GM15510 (cell line): ENCODE measurements at regions not wholly inside any gene's neighbourhood (a gene's known extent, or its start where the extent isn't known, plus 50 kb on each side); places are given as distances from the start of the nearest gene placed in this dataset.

ENCODE experiments used
- POLR2A ChIP-seq: IDR thresholded peaks from 3 replicates; pipeline ENCODE4 v1.6.1; 2011; ENCODE audit warnings: borderline replicate concordance; ENCODE audit not compliant: insufficient read length; ENCODE audit errors: extremely low read depth

- TF ChIP-seq POLR2A = no peak
These were observed 112.3 kb upstream of the PRDX6 start for GRCh38 chr1:173364827-173365226.

GRCh38 chr1:173365341-173365740, 111.8 kb upstream of the PRDX6 start:
- no peak for TF ChIP-seq POLR2A

- TF ChIP-seq POLR2A = no peak
These were observed 110.0 kb upstream of the PRDX6 start for GRCh38 chr1:173367136-173367535.

GRCh38 chr1:173377266-173377665, 99.9 kb upstream of the PRDX6 start:
- no peak for TF ChIP-seq POLR2A

- no peak for TF ChIP-seq POLR2A
These were observed 93.8 kb upstream of the PRDX6 start for GRCh38 chr1:173383351-173383750.

- TF ChIP-seq POLR2A = no peak
These were observed 88.8 kb upstream of the PRDX6 start for GRCh38 chr1:173388352-173388751.

- no peak for TF ChIP-seq POLR2A
These were observed 84.1 kb upstream of the PRDX6 start for GRCh38 chr1:173392895-173393658.

- no peak for TF ChIP-seq POLR2A
These were observed 83.5 kb upstream of the PRDX6 start for GRCh38 chr1:173393659-173394000.

- TF ChIP-seq POLR2A = no peak
These were observed 81.4 kb upstream of the PRDX6 start for GRCh38 chr1:173395762-173396161.

- TF ChIP-seq POLR2A = no peak
These were observed 76.6 kb upstream of the PRDX6 start for GRCh38 chr1:173400387-173400995.

GRCh38 chr1:173403996-173404395, 73.1 kb upstream of the PRDX6 start:
- TF ChIP-seq POLR2A = no peak

GRCh38 chr1:173405281-173405680, 71.9 kb upstream of the PRDX6 start:
- no peak for TF ChIP-seq POLR2A

GRCh38 chr1:173405834-173406233, 71.3 kb upstream of the PRDX6 start:
- no peak for TF ChIP-seq POLR2A

- TF ChIP-seq POLR2A = no peak
These were observed 70.3 kb upstream of the PRDX6 start for GRCh38 chr1:173406783-173407230.

- TF ChIP-seq POLR2A = no peak
These were observed 69.3 kb upstream of the PRDX6 start for GRCh38 chr1:173407846-173408245.

- TF ChIP-seq POLR2A = no peak
These were observed 68.2 kb upstream of the PRDX6 start for GRCh38 chr1:173408886-173409285.
